Upper lobe of left lung (tissue), 4 donors: ENCODE measurements at regions not wholly inside any gene's neighbourhood (a gene's known extent, or its start where the extent isn't known, plus 50 kb on each side); places are given as distances from the start of the nearest gene placed in this dataset.

Experiments
- EP300 ChIP-seq, 4 donors: sonication (generic); formaldehyde crosslinking; IDR thresholded peaks; one replicate each; pipeline ENCODE4 v1.5.1; 2017; ENCODE audit warnings: antibody characterized with exemption in 4 of 4, control low read depth in 2 of 4
- POLR2A ChIP-seq, 4 donors: fragments of 450-650 bp; IDR thresholded peaks; one replicate each; pipeline ENCODE4 v1.5.1; 2016 to 2017; ENCODE audit warnings: antibody characterized with exemption in 4 of 4, mild to moderate bottlenecking in 2 of 4
- POLR2AphosphoS5 ChIP-seq, 2 donors: sonication (generic); formaldehyde crosslinking; IDR thresholded peaks; one replicate each; pipeline ENCODE4 v1.5.1; 2017; ENCODE audit warnings: antibody characterized with exemption in 2 of 2
- TF ChIP-seq, protein P1 (sequence below), 6 experiments: fragments of 450-650 bp in 4 of 6; fragments of 200-600 bp in 2 of 6; sonication (generic) in 2 of 6; IDR thresholded peaks; one replicate each; pipeline ENCODE4 v1.5.1; 2016 to 2019; ENCODE audit warnings: antibody characterized with exemption in 6 of 6

GRCh38 chr22:27433099-27433498, 368.5 kb downstream of the MN1 start:
- TF ChIP-seq, protein P1, sequence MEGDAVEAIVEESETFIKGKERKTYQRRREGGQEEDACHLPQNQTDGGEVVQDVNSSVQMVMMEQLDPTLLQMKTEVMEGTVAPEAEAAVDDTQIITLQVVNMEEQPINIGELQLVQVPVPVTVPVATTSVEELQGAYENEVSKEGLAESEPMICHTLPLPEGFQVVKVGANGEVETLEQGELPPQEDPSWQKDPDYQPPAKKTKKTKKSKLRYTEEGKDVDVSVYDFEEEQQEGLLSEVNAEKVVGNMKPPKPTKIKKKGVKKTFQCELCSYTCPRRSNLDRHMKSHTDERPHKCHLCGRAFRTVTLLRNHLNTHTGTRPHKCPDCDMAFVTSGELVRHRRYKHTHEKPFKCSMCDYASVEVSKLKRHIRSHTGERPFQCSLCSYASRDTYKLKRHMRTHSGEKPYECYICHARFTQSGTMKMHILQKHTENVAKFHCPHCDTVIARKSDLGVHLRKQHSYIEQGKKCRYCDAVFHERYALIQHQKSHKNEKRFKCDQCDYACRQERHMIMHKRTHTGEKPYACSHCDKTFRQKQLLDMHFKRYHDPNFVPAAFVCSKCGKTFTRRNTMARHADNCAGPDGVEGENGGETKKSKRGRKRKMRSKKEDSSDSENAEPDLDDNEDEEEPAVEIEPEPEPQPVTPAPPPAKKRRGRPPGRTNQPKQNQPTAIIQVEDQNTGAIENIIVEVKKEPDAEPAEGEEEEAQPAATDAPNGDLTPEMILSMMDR (IDR thresholded peaks at IDR 0.05), result no peak
- TF ChIP-seq EP300 (IDR thresholded peaks at IDR 0.05) (no peak), POLR2A (IDR thresholded peaks at IDR 0.05) (no peak), POLR2AphosphoS5 (IDR thresholded peaks at IDR 0.05) (no peak)
